NCI-H2227 treated with DMSO at 0.1 percent for 48 hours (cell line): ENCODE measurements at regions not wholly inside any gene's neighbourhood (a gene's known extent, or its start where the extent isn't known, plus 50 kb on each side); places are given as distances from the start of the nearest gene placed in this dataset.

Experiments
- DNase-seq: peaks from one replicate; lab custom pipeline; 2025; lab: John Stamatoyannopoulos, UW

GRCh38 chr20:48204499-48204898, 419.2 kb upstream of the SULF2 start:
- DNase-seq, result no peak

- DNase-seq, result no peak
These were observed 418.0 kb upstream of the SULF2 start for GRCh38 chr20:48203252-48203651.

- no peak for DNase-seq
These were observed 417.2 kb upstream of the SULF2 start for GRCh38 chr20:48202334-48203113.

- no peak for DNase-seq
These were observed 416.6 kb upstream of the SULF2 start for GRCh38 chr20:48201885-48202284.

- no peak for DNase-seq
These were observed 415.9 kb upstream of the SULF2 start for GRCh38 chr20:48201188-48201587.

- no peak for DNase-seq
These were observed 413.7 kb upstream of the SULF2 start for GRCh38 chr20:48198929-48199451.

- no peak for DNase-seq
These were observed 411.8 kb upstream of the SULF2 start for GRCh38 chr20:48197066-48197465.

- no peak for DNase-seq
These were observed 411.2 kb upstream of the SULF2 start for GRCh38 chr20:48196486-48196885.

- DNase-seq, result no peak
These were observed 410.7 kb upstream of the SULF2 start for GRCh38 chr20:48196001-48196400.

GRCh38 chr20:48195121-48195870, 410.0 kb upstream of the SULF2 start:
- DNase-seq, result no peak

GRCh38 chr20:48194583-48194982, 409.3 kb upstream of the SULF2 start:
- no peak for DNase-seq

- DNase-seq, result no peak
These were observed 408.5 kb upstream of the SULF2 start for GRCh38 chr20:48193627-48194425.

GRCh38 chr20:48192109-48192508, 406.8 kb upstream of the SULF2 start:
- DNase-seq, result no peak

- no peak for DNase-seq
These were observed 405.9 kb upstream of the SULF2 start for GRCh38 chr20:48191200-48191599.

- DNase-seq, result no peak
These were observed 405.5 kb upstream of the SULF2 start for GRCh38 chr20:48190757-48191156.

- DNase-seq, result no peak
These were observed 403.9 kb upstream of the SULF2 start for GRCh38 chr20:48189181-48189580.

- DNase-seq, result no peak
These were observed 402.6 kb upstream of the SULF2 start for GRCh38 chr20:48187851-48188250.

- DNase-seq, result no peak
These were observed 401.6 kb upstream of the SULF2 start for GRCh38 chr20:48186915-48187314.

- DNase-seq, result no peak
These were observed 401.2 kb upstream of the SULF2 start for GRCh38 chr20:48186447-48186846.

GRCh38 chr20:48184229-48184628, 398.9 kb upstream of the SULF2 start:
- no peak for DNase-seq

GRCh38 chr20:48181261-48181935, 396.1 kb upstream of the SULF2 start:
- no peak for DNase-seq

GRCh38 chr20:48180618-48181017, 395.3 kb upstream of the SULF2 start:
- peak; percentile 22 for DNase-seq
